H9 (cell line): ENCODE measurements at regions not wholly inside any gene's neighbourhood (a gene's known extent, or its start where the extent isn't known, plus 50 kb on each side); places are given as distances from the start of the nearest gene placed in this dataset.
A peak's percentile ranks its signal among the peaks of the same experiment; 100 is the strongest.

Experiments
- DNase-seq: peaks from one replicate; pipeline ENCODE4 v3.0.0-alpha.2; 2017
- H2AFZ ChIP-seq: one replicate; pipeline ENCODE4 v1.6.1; 2013; ENCODE audit warnings: mild to moderate bottlenecking, low read length, control low read depth, moderate library complexity
- H2AK5ac ChIP-seq: 2 replicates; pipeline ENCODE4 v1.6.1; 2013; ENCODE audit warnings: low read length, control low read depth, mixed read lengths; ENCODE audit not compliant: insufficient read length
- H2BK120ac ChIP-seq: one replicate; pipeline ENCODE4 v1.6.1; 2013; ENCODE audit warnings: low read depth, mild to moderate bottlenecking, low read length, control low read depth, inconsistent platforms; ENCODE audit not compliant: poor library complexity, severe bottlenecking
- H2BK12ac ChIP-seq: 2 replicates; pipeline ENCODE4 v1.6.1; 2013; ENCODE audit warnings: low read length, control low read depth, mixed read lengths, low read depth; ENCODE audit not compliant: insufficient read length
- H2BK15ac ChIP-seq: 2 replicates; pipeline ENCODE4 v1.6.1; 2013; ENCODE audit warnings: low read depth, low read length, control low read depth
- H2BK20ac ChIP-seq: one replicate; pipeline ENCODE4 v1.6.1; 2013; ENCODE audit warnings: low read depth, mild to moderate bottlenecking, low read length, control low read depth, inconsistent platforms; ENCODE audit not compliant: poor library complexity, severe bottlenecking
- H2BK5ac ChIP-seq: 2 replicates; pipeline ENCODE4 v1.6.1; 2013; ENCODE audit warnings: low read length, control low read depth, mixed read lengths; ENCODE audit not compliant: insufficient read length
- H3K14ac ChIP-seq: 2 replicates; pipeline ENCODE4 v1.6.1; 2013; ENCODE audit warnings: low read length, control low read depth; ENCODE audit not compliant: insufficient read depth
- H3K18ac ChIP-seq: 2 replicates; pipeline ENCODE4 v1.6.1; 2013; ENCODE audit warnings: low read depth, mild to moderate bottlenecking, mixed read lengths, low read length, control low read depth; ENCODE audit not compliant: insufficient read length
- H3K23ac ChIP-seq: 2 replicates; pipeline ENCODE4 v1.6.1; 2013; ENCODE audit warnings: low read length, control low read depth, mixed read lengths, low read depth; ENCODE audit not compliant: insufficient read length
- H3K23me2 ChIP-seq: 2 replicates; pipeline ENCODE4 v1.6.1; 2013; ENCODE audit warnings: low read depth, mild to moderate bottlenecking, mixed read lengths, low read length, control low read depth; ENCODE audit not compliant: insufficient read length, poor library complexity, severe bottlenecking
- H3K27ac ChIP-seq: 2 replicates; pipeline ENCODE4 v1.5.1; 2013; ENCODE audit warnings: low read length, control low read depth, mixed read lengths, low read depth; ENCODE audit not compliant: insufficient read length
- H3K27me3 ChIP-seq: 2 replicates; pipeline ENCODE4 v1.6.1; 2013; ENCODE audit warnings: low read length, control low read depth, inconsistent platforms; ENCODE audit not compliant: insufficient read depth
- H3K4ac ChIP-seq: 2 replicates; pipeline ENCODE4 v1.6.1; 2013; ENCODE audit warnings: low read depth, mild to moderate bottlenecking, control low read depth, inconsistent platforms, low read length, moderate library complexity
- H3K4me1 ChIP-seq: 2 replicates; pipeline ENCODE4 v1.6.1; 2013; ENCODE audit warnings: low read length, control low read depth, inconsistent platforms; ENCODE audit not compliant: insufficient read depth
- H3K4me2 ChIP-seq: 2 replicates; pipeline ENCODE4 v1.6.1; 2013; ENCODE audit warnings: low read length, control low read depth, mixed read lengths; ENCODE audit not compliant: insufficient read length, insufficient read depth
- H3K56ac ChIP-seq: 2 replicates; pipeline ENCODE4 v1.6.1; 2013; ENCODE audit warnings: low read depth, mild to moderate bottlenecking, mixed read lengths, low read length, control low read depth; ENCODE audit not compliant: insufficient read length
- H3K79me1 ChIP-seq: 2 replicates; pipeline ENCODE4 v1.6.1; 2013; ENCODE audit warnings: low read depth, mild to moderate bottlenecking, moderate library complexity, low read length, control low read depth, inconsistent platforms; ENCODE audit not compliant: insufficient read depth, poor library complexity, severe bottlenecking
- H3K79me2 ChIP-seq: 2 replicates; pipeline ENCODE4 v1.6.1; 2013; ENCODE audit warnings: low read length, control low read depth, inconsistent platforms; ENCODE audit not compliant: insufficient read depth
- H3K9ac ChIP-seq: 2 replicates; pipeline ENCODE4 v1.6.1; 2013; ENCODE audit warnings: low read length, control low read depth, mixed read lengths; ENCODE audit not compliant: insufficient read length; ENCODE audit errors: extremely low read depth
- H3K9me3 ChIP-seq: one replicate; pipeline ENCODE4 v1.6.1; 2013; ENCODE audit warnings: low read depth, low read length, inconsistent platforms; ENCODE audit not compliant: control insufficient read depth
- H3T11ph ChIP-seq: one replicate; pipeline ENCODE4 v1.6.1; 2013; ENCODE audit warnings: mild to moderate bottlenecking, low read length, control low read depth, inconsistent platforms
- H4K20me1 ChIP-seq: one replicate; pipeline ENCODE4 v1.6.1; 2013; ENCODE audit not compliant: control insufficient read depth, insufficient read length, insufficient read depth
- H4K5ac ChIP-seq: 2 replicates; pipeline ENCODE4 v1.6.1; 2013; ENCODE audit warnings: low read depth, mild to moderate bottlenecking, mixed read lengths, low read length, control low read depth; ENCODE audit not compliant: insufficient read length
- H4K8ac ChIP-seq: replicated peaks from 2 replicates; pipeline ENCODE4 v1.6.1; 2013; ENCODE audit warnings: low read length, control low read depth, mixed read lengths, low read depth; ENCODE audit not compliant: insufficient read length
- H4K91ac ChIP-seq: 2 replicates; pipeline ENCODE4 v1.6.1; 2013; ENCODE audit warnings: low read depth, mild to moderate bottlenecking, moderate library complexity, mixed read lengths, low read length, control low read depth; ENCODE audit not compliant: insufficient read length
- H3K27ac Mint-ChIP-seq, 3 experiments: 2 replicates in 2 of 3; 3 replicates in 1 of 3; pipeline ENCODE4 v1.8.0; 2020 to 2021; ENCODE audit warnings: mixed read lengths in 3 of 3, mild to moderate bottlenecking in 1 of 3, moderate library complexity in 1 of 3
- H3K27me3 Mint-ChIP-seq: 2 replicates; pipeline ENCODE4 v1.8.0; 2021; ENCODE audit warnings: low read depth, mild to moderate bottlenecking, moderate library complexity, mixed read lengths
- H3K36me3 Mint-ChIP-seq, 3 experiments: 2 replicates in 2 of 3; 3 replicates in 1 of 3; pipeline ENCODE4 v1.8.0; 2020 to 2021; ENCODE audit warnings: low read depth in 3 of 3, mixed read lengths in 3 of 3; ENCODE audit not compliant: insufficient read depth in 1 of 3
- H3K4me1 Mint-ChIP-seq, 2 experiments: 2 replicates each; pipeline ENCODE4 v1.8.0; 2020; ENCODE audit warnings: mixed read lengths in 2 of 2
- H3K4me3 Mint-ChIP-seq, 2 experiments: 2 replicates in 1 of 2; 3 replicates in 1 of 2; pipeline ENCODE4 v1.8.0; 2020 to 2021; ENCODE audit warnings: mild to moderate bottlenecking in 2 of 2, mixed read lengths in 2 of 2, moderate library complexity in 1 of 2
- H3K9me3 Mint-ChIP-seq, 2 experiments: 2 replicates in 1 of 2; 3 replicates in 1 of 2; pipeline ENCODE4 v1.8.0; 2020; ENCODE audit warnings: mild to moderate bottlenecking in 2 of 2, mixed read lengths in 2 of 2, moderate library complexity in 1 of 2
- CTCF ChIP-seq: fragments of 200-600 bp; sonication (generic); conservative IDR thresholded peaks from 3 replicates; pipeline ENCODE4 v1.8.0; 2021; ENCODE audit warnings: antibody characterized with exemption, mild to moderate bottlenecking
- whole genome bisulfite sequencing: extraction: QIAGEN DNeasy Blood & Tissue Kit; methylation state at CpG from one replicate; pipeline ENCODE4 v1.1.7; 2013; ENCODE audit warnings: missing lambda C conversion rate, low lambda C conversion rate, mixed read lengths; ENCODE audit not compliant: insufficient read length; ENCODE audit errors: extremely low coverage; 5-methylcytosine and 5-hydroxymethylcytosine counted together

DNA sequence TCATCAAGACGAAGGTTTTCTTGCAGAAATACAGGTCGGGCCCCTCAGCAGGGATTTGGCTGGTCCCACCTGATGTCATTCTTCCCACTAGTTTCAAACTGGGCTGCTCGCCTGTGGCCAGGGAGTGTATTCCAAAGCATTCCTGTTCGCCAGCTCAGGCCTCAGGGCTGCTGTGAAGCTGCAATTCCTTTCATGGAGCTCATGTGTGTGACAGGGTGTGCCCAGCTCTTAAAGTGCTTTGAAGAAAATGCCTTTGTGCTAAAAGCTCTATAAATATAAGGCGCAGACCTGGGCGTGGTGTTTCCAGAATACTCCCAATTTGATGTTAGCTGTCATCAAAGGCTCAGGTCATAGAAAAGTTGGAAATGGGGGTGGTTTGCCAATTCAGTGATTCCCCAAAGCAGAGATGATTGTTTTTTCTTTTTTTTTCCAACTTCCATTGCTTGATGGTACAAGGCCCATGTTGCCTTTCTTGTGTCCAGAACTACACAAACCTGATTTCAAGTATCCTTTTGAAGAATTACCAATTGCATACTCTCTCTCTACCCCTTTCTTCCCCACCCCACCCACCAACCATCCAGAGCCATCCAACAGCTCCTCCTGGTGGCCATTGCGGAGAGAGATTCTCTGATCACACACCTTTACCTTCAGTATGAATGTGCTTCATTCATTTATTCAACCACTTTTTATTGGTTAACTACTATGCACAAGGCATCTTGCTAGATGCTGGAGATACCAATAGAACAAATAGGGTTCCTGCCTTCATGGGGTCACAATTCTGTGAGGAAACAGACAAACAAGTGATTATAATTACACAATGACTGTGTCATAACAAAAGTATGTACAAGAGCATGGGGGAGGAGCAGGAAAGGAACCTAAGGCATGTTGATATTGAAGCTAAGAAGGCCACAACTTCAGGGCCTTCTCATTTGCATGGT is 297.3 kb upstream of the LYZL1 start:
- Mint-ChIP-seq H3K4me3 (no peak overlapping the region), H3K36me3 (peaks cover 0 to 7% (median 0%) of the 10 kb centered on the region in 3 experiments; a peak in 4 of 7 replicates), H3K9me3 (peaks cover 2 to 7% of the 10 kb centered on the region in 2 experiments; a peak in 2 of 5 replicates), H3K27ac (no peak overlapping the region), H3K4me1 (peaks cover 9% of the 10 kb centered on the region in 2 experiments), H3K27me3 (no peaks in the 10 kb centered on the region)
- Histone ChIP-seq H4K20me1 (no peaks in the 10 kb centered on the region), H3K23ac (no peak overlapping the region), H3K9ac (no peak overlapping the region), H4K5ac (no peak overlapping the region), H4K8ac (no peak overlapping the region), H3K14ac (no peak overlapping the region), H4K91ac (no peak overlapping the region), H3K27me3 (no peaks in the 10 kb centered on the region), H3K27ac (no peak overlapping the region), H3K18ac (no peak overlapping the region), H3K4ac (no peak overlapping the region), H2BK5ac (no peak overlapping the region), H2BK20ac (no peak overlapping the region), H3K56ac (no peak overlapping the region), H2AFZ (no peak overlapping the region), H2AK5ac (no peak overlapping the region), H2BK12ac (no peak overlapping the region), H3K23me2 (no peaks in the 10 kb centered on the region), H3K79me1 (no peaks in the 10 kb centered on the region), H3K4me1 (no peaks in the 10 kb centered on the region), H3K9me3 (no peaks in the 10 kb centered on the region), H2BK120ac (no peak overlapping the region), H2BK15ac (no peak overlapping the region), H3K79me2 (no peaks in the 10 kb centered on the region), H3T11ph (no peak overlapping the region), H3K4me2 (no peak overlapping the region)
- no CpG with 5 or more reads among the region's 7 CpGs for WGBS
- TF ChIP-seq CTCF: peak; percentile 90
- peak; percentile 65 for DNase-seq
